C4-2B (cell line): ENCODE measurements at regions not wholly inside any gene's neighbourhood (a gene's known extent, or its start where the extent isn't known, plus 50 kb on each side); places are given as distances from the start of the nearest gene placed in this dataset.

ENCODE experiments used
- H3K27ac ChIP-seq: fragments of 450-650 bp; 2 replicates; pipeline ENCODE4 v1.5.1; 2017
- ZFX ChIP-seq: fragments of 450-650 bp; IDR thresholded peaks from 2 replicates; pipeline ENCODE4 v1.6.1; 2017
- TF ChIP-seq, protein P1 (sequence below): fragments of 450-650 bp; conservative IDR thresholded peaks from 2 replicates; pipeline ENCODE4 v1.5.1; 2017; ENCODE audit warnings: mild to moderate bottlenecking

- H3K27ac ChIP-seq = no peak overlapping the region
- no peak for TF ChIP-seq ZFX
- TF ChIP-seq, protein P1, sequence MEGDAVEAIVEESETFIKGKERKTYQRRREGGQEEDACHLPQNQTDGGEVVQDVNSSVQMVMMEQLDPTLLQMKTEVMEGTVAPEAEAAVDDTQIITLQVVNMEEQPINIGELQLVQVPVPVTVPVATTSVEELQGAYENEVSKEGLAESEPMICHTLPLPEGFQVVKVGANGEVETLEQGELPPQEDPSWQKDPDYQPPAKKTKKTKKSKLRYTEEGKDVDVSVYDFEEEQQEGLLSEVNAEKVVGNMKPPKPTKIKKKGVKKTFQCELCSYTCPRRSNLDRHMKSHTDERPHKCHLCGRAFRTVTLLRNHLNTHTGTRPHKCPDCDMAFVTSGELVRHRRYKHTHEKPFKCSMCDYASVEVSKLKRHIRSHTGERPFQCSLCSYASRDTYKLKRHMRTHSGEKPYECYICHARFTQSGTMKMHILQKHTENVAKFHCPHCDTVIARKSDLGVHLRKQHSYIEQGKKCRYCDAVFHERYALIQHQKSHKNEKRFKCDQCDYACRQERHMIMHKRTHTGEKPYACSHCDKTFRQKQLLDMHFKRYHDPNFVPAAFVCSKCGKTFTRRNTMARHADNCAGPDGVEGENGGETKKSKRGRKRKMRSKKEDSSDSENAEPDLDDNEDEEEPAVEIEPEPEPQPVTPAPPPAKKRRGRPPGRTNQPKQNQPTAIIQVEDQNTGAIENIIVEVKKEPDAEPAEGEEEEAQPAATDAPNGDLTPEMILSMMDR = no peak
Measured at GRCh38 chr6:43869079-43869710, 99.2 kb downstream of the VEGFA start.

DNA sequence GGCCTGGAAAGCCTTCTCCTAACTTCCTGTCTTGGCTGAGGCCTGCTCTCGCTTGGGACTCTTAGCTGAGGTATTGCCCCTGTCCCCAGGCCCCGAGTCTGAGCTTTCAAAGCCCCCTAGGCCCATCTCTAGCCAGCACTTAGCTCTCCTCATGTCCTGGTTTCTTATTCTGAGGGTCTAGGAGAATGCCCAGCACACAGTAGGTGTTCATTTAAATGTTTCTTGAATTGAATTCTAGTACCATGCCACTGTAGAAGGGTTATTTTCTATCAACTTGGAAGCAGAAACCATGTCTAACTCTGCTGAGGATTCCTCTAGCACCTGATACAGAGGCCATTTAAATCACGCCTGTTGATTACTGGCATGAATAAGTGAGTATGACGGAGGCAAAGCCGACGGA, 98.5 kb downstream of the VEGFA start:
- H3K27ac ChIP-seq = no peak overlapping the region
- no peak for TF ChIP-seq ZFX
- TF ChIP-seq, protein P1 = no peak

DNA sequence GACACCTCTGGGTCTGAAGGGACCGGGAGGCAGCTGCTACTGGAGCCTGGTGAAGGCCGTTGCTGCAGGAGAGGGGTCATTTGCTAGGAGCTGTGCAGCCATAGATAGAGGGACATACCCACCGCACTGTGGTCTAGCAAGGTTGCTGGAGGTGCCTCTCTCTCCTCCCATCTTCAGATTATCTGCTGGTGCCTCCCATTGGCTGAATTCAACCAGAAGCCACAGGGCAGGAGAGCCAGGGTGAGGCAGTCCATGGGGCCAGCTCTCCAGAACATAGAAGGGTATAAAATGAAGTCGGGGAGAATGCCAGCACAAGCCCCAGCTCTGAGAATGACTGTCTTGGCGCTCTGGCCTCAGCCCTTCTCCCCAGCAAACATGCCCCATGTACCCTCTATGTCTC, 98.0 kb downstream of the VEGFA start:
- TF ChIP-seq, protein P1 = no peak
- no peak for TF ChIP-seq ZFX
- no peak overlapping the region for H3K27ac ChIP-seq

- TF ChIP-seq, protein P1 = no peak
- TF ChIP-seq ZFX = no peak
- no peak overlapping the region for H3K27ac ChIP-seq
Measured at GRCh38 chr6:43867246-43867645, 97.2 kb downstream of the VEGFA start.

DNA sequence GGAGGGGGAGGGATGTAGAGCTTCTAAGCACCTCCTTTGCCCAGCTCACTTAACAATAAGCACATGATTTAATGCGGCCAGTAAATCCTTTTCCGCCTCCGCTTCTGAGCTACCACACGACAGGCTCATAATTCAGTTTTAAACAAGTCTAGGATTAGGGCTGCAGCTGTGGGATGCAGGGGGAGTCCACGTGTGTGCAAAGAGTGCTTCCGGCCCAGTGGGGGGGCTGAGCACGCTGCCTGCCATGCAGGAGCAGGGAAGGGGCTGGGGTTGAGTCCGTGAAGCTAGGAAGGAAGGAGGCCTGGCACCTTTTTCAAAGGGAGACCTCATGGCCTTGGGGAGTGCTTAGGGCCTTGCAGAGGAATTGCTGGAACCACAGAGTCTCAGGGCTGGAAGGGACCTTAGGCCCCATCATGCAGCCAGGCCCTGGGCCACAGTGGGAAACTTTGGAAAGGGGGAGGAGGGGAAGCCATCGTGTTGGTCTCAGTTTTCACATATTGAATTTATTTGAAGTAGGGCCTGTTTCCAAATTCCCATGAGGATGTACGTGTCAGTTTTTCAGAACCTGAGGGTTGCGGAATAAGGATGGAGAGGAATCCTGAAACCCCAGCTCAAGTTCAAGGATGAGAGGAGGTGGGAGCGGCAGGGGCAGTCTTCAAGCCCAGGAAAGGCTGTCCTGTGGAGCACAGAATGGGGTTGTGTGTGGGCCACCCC, 96.1 kb downstream of the VEGFA start:
- TF ChIP-seq ZFX = no peak
- TF ChIP-seq, protein P1 = no peak
- H3K27ac ChIP-seq = no peak overlapping the region

- TF ChIP-seq, protein P1 = no peak
- TF ChIP-seq ZFX = no peak
- H3K27ac ChIP-seq = no peak overlapping the region
Measured at GRCh38 chr6:43865086-43865485, 95.1 kb downstream of the VEGFA start.

DNA sequence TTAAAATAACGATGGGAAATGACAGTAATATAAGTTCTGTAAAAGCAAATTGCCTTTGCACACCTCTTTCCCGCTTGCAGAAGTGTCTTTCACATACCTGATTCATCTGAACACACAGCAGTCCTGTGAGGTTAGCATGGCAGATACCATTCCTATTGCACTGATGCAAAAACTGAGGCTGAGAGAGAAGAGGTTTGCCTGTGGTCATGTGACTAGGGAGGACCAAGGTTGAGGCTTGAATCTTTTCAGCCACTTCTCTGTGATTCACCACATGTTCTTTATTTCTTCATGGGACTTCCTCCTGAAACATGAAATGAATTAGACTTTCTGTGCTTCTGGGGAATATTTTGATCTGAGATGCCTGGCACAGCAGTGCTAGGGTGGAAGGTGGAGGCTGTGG, 92.9 kb downstream of the VEGFA start:
- TF ChIP-seq, protein P1 = no peak
- TF ChIP-seq ZFX = no peak
- H3K27ac ChIP-seq = no peak overlapping the region
